GM18868 (cell line): ENCODE measurements at regions not wholly inside any gene's neighbourhood (a gene's known extent, or its start where the extent isn't known, plus 50 kb on each side); places are given as distances from the start of the nearest gene placed in this dataset.
"Not testable (repeated sequence)": the region's sequence is repeated elsewhere in the genome, so short reads cannot be mapped to it uniquely, and the experiment has no call there.

Source experiments
- ATAC-seq: cut with Tn5 transposase; IDR thresholded peaks from one replicate; pipeline ENCODE4 v1.9.1; 2021; ENCODE audit warnings: mild to moderate bottlenecking, moderate library complexity; ENCODE audit not compliant: unreplicated experiment

DNA sequence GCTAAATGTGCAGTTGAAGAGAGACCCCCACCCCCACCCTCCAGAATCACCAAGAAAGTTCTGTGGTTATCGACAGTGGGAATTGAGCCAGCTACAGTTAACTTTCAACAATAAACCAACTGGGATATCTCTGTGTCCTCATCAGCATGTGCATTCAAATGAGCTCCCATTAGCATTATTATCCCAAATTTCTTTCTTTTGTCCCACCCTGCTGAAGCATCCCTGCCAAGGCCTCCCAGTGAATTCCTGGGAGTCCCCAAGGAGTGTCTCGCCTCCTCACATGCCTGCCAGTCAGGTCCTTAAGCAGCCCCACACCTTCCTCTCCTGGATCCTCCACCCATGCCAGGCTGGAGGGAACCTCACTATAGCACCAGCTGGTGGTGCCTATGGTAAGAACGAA, 422.1 kb upstream of the HNRNPA3 start:
- ATAC-seq: no peak

DNA sequence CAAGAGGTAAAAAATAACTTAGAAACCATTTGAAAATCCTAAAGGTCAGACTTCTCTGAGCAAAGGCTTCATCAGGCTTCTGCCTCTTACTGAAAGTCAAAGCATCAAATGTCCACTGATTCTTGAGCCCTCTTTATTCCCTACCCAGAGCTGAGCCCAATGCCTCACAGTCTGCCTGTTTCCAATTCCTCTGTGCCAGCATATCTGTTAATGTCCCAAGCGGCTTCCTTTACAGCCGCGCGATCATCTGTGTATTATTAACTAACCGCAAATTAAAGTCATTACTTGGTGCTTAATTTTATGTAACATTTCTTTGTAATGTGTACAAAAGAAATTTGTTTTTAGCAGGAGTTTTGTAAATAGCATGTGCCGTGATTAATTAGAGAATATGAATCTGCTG, 418.8 kb upstream of the HNRNPA3 start:
- ATAC-seq: no peak

DNA sequence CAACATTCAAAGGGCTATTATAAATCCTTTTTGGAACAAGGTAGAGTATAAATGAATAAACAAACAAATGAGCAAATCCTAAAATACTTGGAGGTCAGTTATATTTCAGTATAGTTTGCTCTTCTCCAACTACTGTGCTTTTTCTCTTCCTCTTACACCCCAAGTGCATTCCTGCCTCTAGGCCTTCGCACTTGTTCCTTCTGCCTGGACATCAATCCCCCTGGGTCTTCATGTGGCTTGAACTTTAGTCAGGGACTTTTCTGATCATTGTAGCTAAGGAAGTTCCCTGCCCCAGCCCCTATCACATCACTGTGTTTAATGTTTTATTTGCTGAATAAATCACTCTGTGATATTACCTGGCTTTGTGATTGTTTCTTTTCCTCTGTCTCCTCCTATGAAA, 418.2 kb upstream of the HNRNPA3 start:
- no peak for ATAC-seq

DNA sequence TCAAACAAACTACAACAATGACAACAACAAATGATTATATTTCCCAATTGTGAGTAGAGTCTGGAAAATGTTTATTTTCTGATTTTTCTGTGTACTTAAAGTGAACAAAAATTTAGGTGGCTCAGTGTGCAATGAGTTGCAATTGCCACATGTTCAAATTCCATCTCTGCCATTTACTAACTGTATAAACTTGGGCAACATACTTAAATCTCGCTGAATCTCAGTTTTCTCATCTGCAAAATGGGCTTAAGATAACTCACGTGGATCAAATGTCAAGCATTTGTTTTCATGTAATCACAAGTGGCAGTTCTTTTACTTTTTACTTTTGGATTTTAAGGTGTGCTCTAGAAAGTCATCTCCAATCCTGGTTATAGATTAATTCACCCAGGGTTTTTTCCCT, 416.8 kb upstream of the HNRNPA3 start:
- ATAC-seq: no peak

DNA sequence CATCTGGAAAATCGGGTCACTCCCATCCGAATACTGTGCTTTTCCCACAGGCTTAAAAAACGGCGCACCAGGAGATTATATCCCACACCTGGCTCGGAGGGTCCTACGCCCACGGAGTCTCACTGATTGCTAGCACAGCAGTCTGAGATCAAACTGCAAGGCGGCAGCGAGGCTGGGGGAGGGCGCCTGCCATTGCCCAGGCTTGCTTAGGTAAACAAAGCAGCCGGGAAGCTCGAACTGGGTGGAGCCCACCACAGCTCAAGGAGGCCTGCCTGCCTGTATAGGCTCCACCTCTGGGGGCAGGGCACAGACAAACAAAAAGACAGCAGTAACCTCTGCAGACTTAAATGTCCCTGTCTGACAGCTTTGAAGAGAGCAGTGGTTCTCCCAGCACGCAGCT, 415.9 kb upstream of the HNRNPA3 start:
- not testable (repeated sequence) for ATAC-seq

DNA sequence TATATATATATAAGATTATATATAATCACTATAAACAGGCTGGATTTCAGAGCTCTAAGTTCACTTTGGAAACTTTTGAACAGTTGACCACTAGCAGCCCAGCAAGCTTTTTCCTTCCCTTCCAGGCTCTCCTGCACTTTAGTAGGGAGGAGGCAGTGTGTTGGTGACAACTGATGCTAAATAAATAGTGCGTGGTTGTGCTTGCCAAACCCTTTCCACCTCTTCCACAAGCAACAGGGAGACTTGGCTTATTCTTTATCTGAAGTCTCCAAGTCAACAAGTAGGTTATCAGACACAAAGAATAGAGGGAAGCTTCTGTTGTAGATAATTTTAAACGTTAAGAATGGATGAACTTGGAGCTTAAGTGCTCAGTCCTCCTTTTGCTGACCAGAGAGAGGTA, 408.2 kb upstream of the HNRNPA3 start:
- ATAC-seq: no peak

DNA sequence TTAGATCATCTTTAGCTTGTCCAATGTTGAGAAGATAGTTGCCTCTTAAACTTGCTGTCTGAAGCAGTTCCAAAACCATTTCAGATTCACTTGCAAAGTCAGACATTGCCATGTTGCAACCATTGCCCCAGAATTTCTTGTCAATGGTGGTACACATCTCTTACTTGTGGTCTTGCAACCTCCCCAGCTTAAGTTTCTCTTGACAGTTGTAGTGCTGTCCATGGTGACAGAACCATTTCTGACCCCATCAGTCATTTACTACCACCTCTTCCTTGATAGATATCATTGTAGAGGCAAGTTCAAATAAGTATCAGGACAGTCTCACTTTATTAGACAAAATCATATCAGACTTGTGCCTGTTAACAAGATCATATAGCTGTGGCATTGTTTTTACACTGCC, 407.2 kb upstream of the HNRNPA3 start:
- no peak for ATAC-seq

DNA sequence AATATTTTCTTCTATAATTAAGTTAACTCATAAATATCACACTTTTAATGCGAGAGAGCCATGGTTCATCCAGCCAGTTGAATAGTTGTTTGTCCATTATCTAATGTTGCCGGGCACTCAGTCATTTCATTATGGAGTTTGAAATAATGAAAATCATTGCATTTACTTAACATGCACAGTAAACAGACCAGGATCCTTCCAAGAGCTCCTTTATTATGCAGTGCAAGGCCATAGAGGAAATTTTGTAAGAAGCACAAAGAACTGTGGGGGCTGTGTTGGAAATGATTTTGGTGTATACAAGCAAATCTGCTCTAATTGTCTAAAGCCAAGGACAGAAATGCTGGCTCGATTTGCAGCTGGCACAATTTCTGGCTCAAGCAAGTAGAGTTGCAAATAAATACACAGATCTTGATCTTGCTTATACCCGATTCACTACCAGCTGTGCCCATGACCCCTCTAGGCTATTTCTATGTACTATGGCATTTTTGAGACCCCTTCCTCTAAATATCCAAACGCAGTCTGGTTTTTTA, 400.3 kb upstream of the HNRNPA3 start:
- ATAC-seq: no peak

DNA sequence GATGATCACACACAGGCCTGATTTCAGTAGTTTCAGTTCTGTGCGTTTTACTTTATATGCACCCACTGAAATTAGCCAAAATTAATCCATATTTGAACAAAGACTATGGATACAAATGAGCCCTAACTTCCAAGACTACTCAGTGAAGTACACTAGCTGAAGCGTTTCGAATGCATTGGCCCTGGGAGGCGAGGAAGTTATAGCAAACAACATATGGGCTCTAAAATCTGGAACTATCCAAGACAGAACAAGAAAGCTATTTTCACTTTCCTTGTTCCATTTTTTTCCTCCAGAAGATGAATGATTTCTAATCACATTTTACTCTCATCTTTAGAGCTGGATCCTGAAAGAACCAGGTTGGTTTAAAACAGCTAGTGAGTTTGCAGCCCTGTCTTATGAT, 399.4 kb upstream of the HNRNPA3 start:
- no peak for ATAC-seq

DNA sequence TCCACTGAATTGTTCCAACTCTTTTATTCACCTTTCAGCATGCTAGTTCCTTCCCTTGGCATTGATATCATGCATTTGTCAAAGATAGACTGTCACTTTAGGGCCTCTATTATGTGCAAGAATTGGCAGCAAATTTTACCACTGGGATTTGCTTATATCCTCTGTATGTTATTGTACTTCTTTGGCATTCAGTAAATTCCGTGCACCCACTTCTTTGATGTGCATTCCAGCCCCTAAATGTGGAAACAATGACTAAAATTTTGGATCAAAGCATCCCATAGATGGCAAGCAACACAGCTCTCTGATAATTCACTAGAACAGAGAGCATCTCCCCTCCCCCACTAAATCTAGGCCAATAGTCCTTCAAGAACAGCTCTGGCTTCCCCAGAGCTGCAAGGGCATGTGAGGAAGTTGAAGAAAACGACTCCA, 399.0 kb upstream of the HNRNPA3 start:
- ATAC-seq: no peak

DNA sequence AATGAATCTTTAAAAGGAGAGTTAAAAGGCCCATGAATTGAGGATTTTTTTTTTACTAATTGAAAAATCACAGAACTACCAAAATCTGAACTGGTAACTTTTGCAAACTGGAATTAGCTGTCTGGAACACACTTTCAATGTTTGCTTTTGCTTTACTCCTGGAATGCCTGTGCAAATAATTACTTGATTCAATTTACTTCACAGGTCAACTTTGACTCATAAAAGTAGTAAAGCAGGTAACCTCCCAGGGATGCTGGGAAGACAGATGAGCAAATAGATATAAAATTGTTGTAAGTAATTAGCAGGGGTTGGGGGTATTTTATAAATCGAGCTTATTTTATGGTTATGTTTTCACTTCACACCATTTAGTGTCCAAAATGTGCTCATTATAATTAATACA, 398.3 kb upstream of the HNRNPA3 start:
- no peak for ATAC-seq

DNA sequence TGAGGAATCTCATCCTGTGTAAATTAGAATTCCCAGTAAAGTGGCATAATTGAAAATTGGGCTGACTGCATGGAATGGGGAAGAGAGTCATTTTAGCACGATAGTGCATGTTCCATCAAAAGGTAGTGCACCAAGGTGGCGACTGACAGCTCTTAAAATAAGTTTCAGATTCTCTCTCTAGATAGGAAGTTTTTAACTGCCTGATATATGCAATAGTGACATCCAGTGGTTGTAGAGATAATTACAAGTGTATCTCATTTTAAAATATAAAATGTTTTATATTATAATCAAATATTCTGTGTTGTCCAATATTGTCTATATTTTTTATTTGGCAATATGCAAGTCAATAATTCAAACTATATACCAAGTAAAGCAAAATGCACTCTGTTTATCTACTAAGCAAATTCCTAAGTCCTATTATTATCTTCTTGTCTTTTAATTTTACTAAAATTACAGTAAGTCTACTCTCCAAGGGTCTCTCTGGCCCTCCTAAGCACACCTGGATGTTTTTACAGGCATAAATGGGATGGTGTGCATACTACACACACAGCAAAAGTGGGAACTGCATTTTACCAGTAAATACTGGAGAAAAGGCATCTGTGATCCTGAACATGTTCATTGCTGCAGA, 397.7 kb upstream of the HNRNPA3 start:
- ATAC-seq: peak; percentile 61

DNA sequence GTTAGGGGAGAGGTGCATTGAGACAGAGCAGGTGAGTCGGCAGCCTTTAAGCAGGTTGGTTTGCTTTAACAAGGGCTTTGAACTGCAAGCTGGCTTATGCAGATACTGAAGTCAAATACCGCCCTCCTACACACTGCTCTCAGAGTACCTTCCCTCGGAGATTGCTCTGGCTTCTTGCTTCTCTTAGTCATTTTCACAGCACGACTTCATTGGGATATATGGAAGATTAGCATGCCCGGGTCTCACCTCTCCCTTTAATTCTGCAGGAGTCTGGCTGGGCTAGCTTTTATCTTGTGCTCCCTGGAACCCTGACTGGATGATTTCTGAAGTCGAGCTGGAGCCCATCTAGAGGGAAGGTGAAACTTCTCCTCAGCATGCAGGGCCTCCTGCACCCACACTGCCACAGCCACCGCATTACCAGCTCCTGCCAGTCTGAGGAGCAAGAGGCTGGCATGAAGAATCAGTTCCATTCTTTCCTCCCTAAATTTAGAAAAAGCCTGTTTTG, 395.5 kb upstream of the HNRNPA3 start:
- ATAC-seq: no peak

DNA sequence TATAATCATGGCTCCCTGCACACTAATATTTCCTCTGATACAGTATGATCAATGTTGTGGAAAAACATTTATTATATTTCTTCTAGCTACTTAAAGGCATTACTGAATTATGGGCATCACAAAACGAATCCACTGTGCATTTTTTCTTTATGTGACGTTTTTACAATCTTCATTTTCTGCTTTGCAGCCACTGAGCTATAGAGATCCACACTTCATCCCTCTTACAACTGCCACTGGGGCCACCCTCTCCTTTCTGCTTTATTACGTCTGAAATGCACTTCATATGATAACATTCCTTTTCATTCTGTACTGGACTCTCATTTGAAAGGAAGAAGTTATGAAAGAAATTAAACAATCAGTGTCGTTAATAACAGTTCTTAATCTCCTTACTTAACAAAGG, 394.5 kb upstream of the HNRNPA3 start:
- no peak for ATAC-seq

DNA sequence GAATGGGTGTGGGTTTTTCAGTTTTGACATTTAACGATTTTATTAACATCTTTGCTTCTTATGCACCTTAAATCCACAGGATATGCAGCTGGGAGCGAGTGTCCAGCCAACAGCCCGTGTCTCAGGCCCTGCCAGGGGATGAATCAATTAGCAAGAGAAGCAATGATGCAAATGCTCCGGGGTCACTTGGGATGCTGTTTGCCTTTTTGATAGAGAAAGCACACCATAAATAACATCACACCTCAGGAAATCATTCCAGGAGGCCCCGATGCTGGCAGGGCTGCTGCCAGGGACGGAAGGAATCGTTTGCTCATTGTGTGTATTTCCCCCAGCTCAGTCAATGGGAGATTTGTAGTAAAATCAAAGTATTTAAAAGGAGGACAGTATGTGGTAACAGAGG, 394.0 kb upstream of the HNRNPA3 start:
- no peak for ATAC-seq

DNA sequence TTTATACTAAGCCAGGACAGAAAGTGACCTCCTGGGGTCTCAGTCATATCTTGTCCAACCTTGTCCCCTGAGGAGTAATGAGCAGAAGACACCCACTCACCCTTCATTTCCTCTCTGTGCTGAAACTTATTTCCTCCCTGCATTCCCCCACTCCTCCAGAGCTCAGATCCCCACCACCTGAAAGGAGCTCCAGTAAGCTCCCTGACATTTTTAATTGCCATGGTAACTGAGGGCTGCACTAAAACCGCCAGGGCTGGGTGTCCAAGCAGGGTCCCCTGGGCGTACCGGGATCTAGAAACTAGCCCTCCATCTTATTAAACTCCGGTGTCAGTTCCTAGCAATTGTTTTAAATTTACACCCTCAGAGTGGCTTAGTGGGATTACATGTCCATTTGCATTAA, 393.3 kb upstream of the HNRNPA3 start:
- ATAC-seq: no peak

DNA sequence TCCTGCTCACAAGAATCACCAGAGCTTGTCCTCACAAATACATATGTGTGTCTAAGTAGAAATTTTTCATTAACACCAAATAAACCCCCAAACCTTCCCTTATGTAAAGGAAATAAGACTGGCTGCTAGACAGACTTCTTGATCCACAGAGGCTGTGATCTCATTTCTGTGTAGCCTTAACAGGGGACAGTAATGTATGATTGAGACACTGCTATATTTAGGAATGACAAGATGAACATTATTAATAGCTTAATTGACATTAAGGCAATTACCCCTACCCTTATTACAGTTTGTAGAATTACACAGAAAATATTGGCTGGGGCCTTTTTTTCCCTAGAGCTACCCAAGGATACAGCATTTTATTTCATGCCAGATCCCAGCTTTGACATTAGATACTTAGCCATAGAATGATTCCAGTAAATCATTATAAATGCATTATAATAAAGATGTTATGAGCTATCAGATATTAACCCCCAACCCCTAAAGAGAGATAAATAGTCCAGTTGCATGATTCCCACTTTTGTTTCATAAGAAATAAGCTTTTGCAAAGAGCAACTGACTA, 392.1 kb upstream of the HNRNPA3 start:
- no peak for ATAC-seq

DNA sequence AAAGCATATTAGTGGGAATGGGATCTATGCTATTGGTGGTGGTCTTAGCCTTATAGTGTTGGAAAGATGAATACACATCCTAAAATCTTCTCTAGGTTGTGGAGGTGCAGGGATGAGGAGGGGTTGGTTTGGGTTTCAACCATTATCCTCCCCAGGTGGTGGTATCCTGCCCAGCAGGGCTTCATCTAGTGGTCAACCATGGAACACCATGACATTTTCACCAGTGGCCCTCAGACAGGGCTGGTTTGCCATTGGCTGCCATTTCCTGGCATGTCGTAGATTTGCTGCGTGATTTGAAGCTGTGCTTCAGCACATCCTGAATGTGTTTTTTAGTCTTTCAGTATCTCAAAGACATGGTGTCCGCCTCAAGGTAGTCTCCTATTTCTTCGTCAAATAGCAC, 391.2 kb upstream of the HNRNPA3 start:
- ATAC-seq: no peak

DNA sequence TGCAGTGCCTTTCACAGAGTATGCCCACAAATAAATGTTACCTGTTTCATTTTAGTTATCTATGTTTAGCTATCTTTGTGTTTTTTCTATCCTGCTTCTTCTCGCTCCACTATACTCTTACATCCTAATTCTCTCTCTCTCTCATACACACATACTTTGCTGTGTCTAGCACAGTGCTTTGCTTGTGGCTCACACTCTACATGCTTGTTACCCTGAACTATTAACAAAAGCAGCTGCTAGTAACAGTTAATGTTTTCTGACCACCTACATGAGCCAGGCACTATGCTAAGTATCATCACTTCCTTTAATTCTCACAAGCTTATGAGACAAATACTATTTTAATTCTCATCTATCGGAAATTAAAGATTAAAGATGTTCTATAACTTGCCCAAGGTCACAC, 390.5 kb upstream of the HNRNPA3 start:
- no peak for ATAC-seq

DNA sequence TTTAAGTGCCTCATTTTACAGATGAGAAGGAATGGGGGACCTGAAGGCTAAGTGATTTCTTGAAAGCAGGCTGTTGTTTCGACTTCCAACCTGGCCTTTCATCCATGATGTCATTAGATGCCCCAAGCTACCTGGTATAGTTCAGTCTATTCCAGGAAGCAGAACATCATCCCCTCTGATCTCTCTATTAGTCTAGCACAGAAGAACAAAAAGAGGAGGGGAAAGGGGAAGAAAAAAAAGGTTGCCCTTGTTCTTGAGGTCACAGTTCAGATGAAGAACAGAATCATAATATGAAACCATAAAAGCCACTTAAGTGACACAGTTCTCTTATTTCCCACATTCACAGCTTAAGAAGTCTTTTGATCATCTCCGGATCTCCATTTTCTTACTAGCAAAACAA, 386.2 kb upstream of the HNRNPA3 start:
- ATAC-seq: no peak

DNA sequence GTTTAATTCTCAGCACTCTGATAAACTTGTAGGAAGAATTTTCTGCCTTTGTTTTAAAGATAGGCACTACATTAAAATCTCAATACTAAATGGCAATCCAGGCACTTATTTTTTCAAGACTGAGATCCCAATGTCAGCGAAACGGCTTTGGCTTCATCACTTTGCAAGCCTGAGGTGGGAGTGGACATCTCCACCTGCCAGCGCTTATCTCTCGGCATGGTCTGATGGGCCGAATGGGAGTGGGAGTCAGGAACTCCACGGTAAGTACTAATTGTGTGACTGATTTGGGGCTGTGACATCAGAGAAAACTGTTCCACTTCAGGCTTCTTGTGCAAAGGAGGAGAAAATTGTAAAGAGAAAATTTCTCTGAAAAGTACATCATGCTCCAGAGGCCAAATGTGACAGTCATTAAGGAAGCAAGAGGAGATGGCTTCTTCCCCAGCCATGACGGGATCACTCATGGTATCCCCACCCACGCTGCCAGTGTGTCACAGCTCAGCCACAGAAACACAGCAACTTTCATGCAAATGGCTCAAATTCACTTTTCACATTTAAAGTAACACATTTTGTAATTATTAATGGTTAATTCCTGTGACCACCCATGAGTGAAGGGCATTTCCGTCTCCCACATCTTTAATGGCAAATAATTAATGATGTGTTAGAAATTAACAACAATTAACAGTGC, 385.5 kb upstream of the HNRNPA3 start:
- no peak for ATAC-seq

DNA sequence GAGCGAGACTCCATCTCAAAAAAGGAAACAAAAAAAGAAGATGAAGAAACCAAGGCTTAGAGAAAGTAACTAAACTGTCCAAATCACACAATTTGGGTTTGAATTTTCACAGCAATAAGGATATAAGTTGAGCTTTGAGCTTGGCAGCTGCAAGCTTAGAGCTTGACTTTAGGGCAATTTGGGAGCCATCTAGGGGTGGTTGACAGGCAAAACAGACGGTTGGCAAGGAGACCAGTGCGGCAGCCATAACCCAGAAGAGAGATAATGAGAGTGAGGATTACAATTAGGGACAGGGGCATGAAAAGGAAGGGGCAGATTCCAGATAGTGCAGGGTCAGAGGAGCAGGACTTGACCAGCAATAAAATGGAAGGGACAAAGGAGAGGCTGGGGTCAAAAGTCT, 382.2 kb upstream of the HNRNPA3 start:
- ATAC-seq: peak; percentile 80
